GM13977 (cell line): ENCODE measurements at regions not wholly inside any gene's neighbourhood (a gene's known extent, or its start where the extent isn't known, plus 50 kb on each side); places are given as distances from the start of the nearest gene placed in this dataset.

Experiments
- DNase-seq: peaks from one replicate; pipeline ENCODE4 v3.0.0; 2012; ENCODE audit warnings: low spot score
- CTCF ChIP-seq: IDR thresholded peaks from 2 replicates; pipeline ENCODE4 v1.5.1; 2012; ENCODE audit warnings: mild to moderate bottlenecking, control low read depth; ENCODE audit not compliant: insufficient read depth; ENCODE audit errors: extremely low read depth, missing control alignments
- in situ Hi-C: fragments of 300-500 bp; cut with MboI; formaldehyde crosslinking; loops from one replicate; pipeline ENCODE4 v1.12.0; 2022; ENCODE audit warnings: low sequenced_read_pairs, low pct_unique_long_range_greater_than_20kb, mixed read lengths, inconsistent platforms; ENCODE audit not compliant: unreplicated experiment

GRCh38 chr13:34017231-34017630, 199.3 kb downstream of the RFC3 start:
- in situ Hi-C loops, result no loop called here
- no peak for TF ChIP-seq CTCF
- no peak for DNase-seq

GRCh38 chr13:34019870-34020269, 201.9 kb downstream of the RFC3 start:
- no peak for TF ChIP-seq CTCF
- in situ Hi-C loops, result no loop called here
- DNase-seq, result no peak

- in situ Hi-C loops, result no loop called here
- no peak for TF ChIP-seq CTCF
- no peak for DNase-seq
Measured at GRCh38 chr13:34020388-34020787, 202.4 kb downstream of the RFC3 start.

GRCh38 chr13:34021619-34022018, 203.7 kb downstream of the RFC3 start:
- DNase-seq, result no peak
- TF ChIP-seq CTCF, result no peak
- in situ Hi-C loops, result no loop called here

GRCh38 chr13:34025746-34026145, 207.8 kb downstream of the RFC3 start:
- no peak for DNase-seq

GRCh38 chr13:34026308-34026707, 208.4 kb downstream of the RFC3 start:
- TF ChIP-seq CTCF, result no peak

More at GRCh38 chr13:34025746-34026145, 207.8 kb downstream of the RFC3 start:
- in situ Hi-C loops, result no loop called here
- TF ChIP-seq CTCF, result no peak

GRCh38 chr13:34028496-34029442, 210.8 kb downstream of the RFC3 start:
- in situ Hi-C loops, result no loop called here
- TF ChIP-seq CTCF, result no peak

More at GRCh38 chr13:34026308-34026707, 208.4 kb downstream of the RFC3 start:
- DNase-seq, result no peak
- in situ Hi-C loops, result no loop called here

More at GRCh38 chr13:34028496-34029442, 210.8 kb downstream of the RFC3 start:
- no peak for DNase-seq
